Neural cell (in vitro differentiated cells): ENCODE measurements at regions not wholly inside any gene's neighbourhood (a gene's known extent, or its start where the extent isn't known, plus 50 kb on each side); places are given as distances from the start of the nearest gene placed in this dataset.

ENCODE experiments used
- CTCF ChIP-seq: fragments of 450-650 bp; IDR thresholded peaks from 2 replicates; pipeline ENCODE4 v1.5.1; 2014; ENCODE audit warnings: antibody characterized with exemption, mild to moderate bottlenecking, moderate library complexity; ENCODE audit not compliant: poor library complexity, severe bottlenecking
- EP300 ChIP-seq: fragments of 450-650 bp; conservative IDR thresholded peaks from 2 replicates; pipeline ENCODE4 v1.6.1; 2014; ENCODE audit warnings: antibody characterized with exemption, mild to moderate bottlenecking, moderate library complexity; ENCODE audit not compliant: poor library complexity, severe bottlenecking
- EZH2 ChIP-seq: fragments of 200-600, 300-800 bp; shearing (Covaris generic), sonication (generic); IDR thresholded peaks from 2 replicates; pipeline ENCODE4 v1.6.1; 2014; ENCODE audit warnings: antibody characterized with exemption, low read length, borderline replicate concordance, mild to moderate bottlenecking; ENCODE audit not compliant: insufficient read depth, poor library complexity, severe bottlenecking
- POLR2AphosphoS5 ChIP-seq: IDR thresholded peaks from 2 replicates; pipeline ENCODE4 v1.6.1; 2012
- RAD21 ChIP-seq: fragments of 450-650 bp; conservative IDR thresholded peaks from 2 replicates; pipeline ENCODE4 v1.6.1; 2014; ENCODE audit warnings: antibody characterized with exemption, mild to moderate bottlenecking, moderate library complexity
- TAF1 ChIP-seq: IDR thresholded peaks from 2 replicates; pipeline ENCODE4 v1.6.1; 2012; ENCODE audit warnings: low read depth

GRCh38 chr18:2310886-2311285 lies 260.4 kb downstream of the METTL4 start:
- TF ChIP-seq EZH2 (no peak), RAD21 (no peak), TAF1 (no peak), CTCF (no peak), POLR2AphosphoS5 (no peak), EP300 (no peak)
